Sigmoid colon (tissue), 6 donors: ENCODE measurements at regions not wholly inside any gene's neighbourhood (a gene's known extent, or its start where the extent isn't known, plus 50 kb on each side); places are given as distances from the start of the nearest gene placed in this dataset.
A peak's percentile ranks its signal among the peaks of the same experiment; 100 is the strongest.

ENCODE experiments used
- DNase-seq: peaks from one replicate; pipeline ENCODE4 v3.0.0-alpha.2; 2019
- H3K27ac ChIP-seq, 4 donors: fragments of 200-600 bp; sonication (generic); one replicate each; pipeline ENCODE4 v1.5.1; 2016 to 2019; ENCODE audit warnings: mild to moderate bottlenecking in 1 of 4
- H3K27me3 ChIP-seq, 3 donors: fragments of 200-600 bp; sonication (generic); one replicate each; pipeline ENCODE4 v1.5.1; 2019; ENCODE audit warnings: mild to moderate bottlenecking in 1 of 3
- H3K36me3 ChIP-seq, 4 donors: fragments of 200-600 bp; sonication (generic); one replicate each; pipeline ENCODE4 v1.5.1; 2016 to 2019
- H3K4me1 ChIP-seq, 4 donors: fragments of 200-600 bp; sonication (generic); one replicate each; pipeline ENCODE4 v1.5.1; 2017 to 2019
- H3K4me3 ChIP-seq, 4 donors: fragments of 200-600 bp; sonication (generic); one replicate each; pipeline ENCODE4 v1.5.1; 2017 to 2019; ENCODE audit warnings: mild to moderate bottlenecking in 2 of 4, moderate library complexity in 1 of 4
- H3K9me3 ChIP-seq, 4 donors: fragments of 200-600 bp in 3 of 4; sonication (generic) in 3 of 4; one replicate each; pipeline versions ENCODE4 v1.5.1 to v1.6.1; 2013 to 2019
- EP300 ChIP-seq, 4 donors: sonication (generic); formaldehyde crosslinking; IDR thresholded peaks; one replicate each; pipeline ENCODE4 v1.6.1; 2017; ENCODE audit warnings: antibody characterized with exemption in 4 of 4
- POLR2A ChIP-seq, 2 donors: fragments of 450-650 bp; IDR thresholded peaks; one replicate each; pipeline ENCODE4 v1.6.1; 2016; ENCODE audit warnings: antibody characterized with exemption in 2 of 2, mild to moderate bottlenecking in 2 of 2, moderate library complexity in 2 of 2
- POLR2AphosphoS5 ChIP-seq, 4 donors: sonication (generic); formaldehyde crosslinking; IDR thresholded peaks; one replicate each; pipeline ENCODE4 v1.6.1; 2017; ENCODE audit warnings: antibody characterized with exemption in 4 of 4
- WGBS, 2 donors: extraction: QIAGEN DNeasy Blood & Tissue Kit; methylation state at CpG; one replicate each; pipeline ENCODE4 v1.1.7; 2013; 5-methylcytosine and 5-hydroxymethylcytosine counted together
- intact Hi-C: fragments of 100-400 bp; cut with DNase I; formaldehyde crosslinking; loops from one replicate; pipeline ENCODE4 v1.15.1; 2023
- TF ChIP-seq, protein P1 (sequence below), 4 experiments: fragments of 450-650 bp in 3 of 4; fragments of 200-600 bp in 1 of 4; IDR thresholded peaks; one replicate each; pipeline ENCODE4 v1.5.1; 2016 to 2019; ENCODE audit warnings: antibody characterized with exemption in 4 of 4, mild to moderate bottlenecking in 3 of 4, moderate library complexity in 2 of 4
- donor health status: healthy with polysubstance abuse.
- donor health status: healthy.

DNA sequence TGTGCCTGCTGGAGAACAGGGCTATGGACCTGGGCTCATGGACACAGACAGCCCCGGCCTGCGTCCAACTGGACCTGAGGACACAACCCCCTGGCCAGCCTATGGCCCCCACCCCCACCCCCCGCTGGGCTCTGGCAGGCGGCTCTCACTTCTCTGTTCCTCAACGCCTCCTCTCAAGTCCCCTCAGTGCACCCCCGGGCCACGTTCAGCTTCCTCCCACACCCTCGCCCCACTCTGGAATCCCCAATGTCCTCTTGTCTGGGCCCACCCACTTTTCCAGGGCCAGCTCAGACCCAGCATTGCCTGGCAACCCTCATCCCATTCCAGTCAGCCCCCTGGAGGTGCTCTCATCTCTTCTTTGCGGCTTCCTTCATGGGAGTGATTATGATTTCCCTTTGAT, 130.2 kb upstream of the SPACA7 start:
- intact Hi-C loops: no loop called here
- Histone ChIP-seq H3K27ac (no peak overlapping the region), H3K4me1 (peaks cover 0 to 10% (median 0%) of the 10 kb centered on the region in 4 donors), H3K9me3 (no peaks in the 10 kb centered on the region), H3K27me3 (peaks cover 0 to 2% (median 0%) of the 10 kb centered on the region in 3 donors), H3K36me3 (no peaks in the 10 kb centered on the region), H3K4me3 (no peak overlapping the region)
- WGBS, 2 donors: 87% methylated on average over 9 of the region's 9 CpGs
- peak; percentile 50 for DNase-seq
- TF ChIP-seq, protein P1, sequence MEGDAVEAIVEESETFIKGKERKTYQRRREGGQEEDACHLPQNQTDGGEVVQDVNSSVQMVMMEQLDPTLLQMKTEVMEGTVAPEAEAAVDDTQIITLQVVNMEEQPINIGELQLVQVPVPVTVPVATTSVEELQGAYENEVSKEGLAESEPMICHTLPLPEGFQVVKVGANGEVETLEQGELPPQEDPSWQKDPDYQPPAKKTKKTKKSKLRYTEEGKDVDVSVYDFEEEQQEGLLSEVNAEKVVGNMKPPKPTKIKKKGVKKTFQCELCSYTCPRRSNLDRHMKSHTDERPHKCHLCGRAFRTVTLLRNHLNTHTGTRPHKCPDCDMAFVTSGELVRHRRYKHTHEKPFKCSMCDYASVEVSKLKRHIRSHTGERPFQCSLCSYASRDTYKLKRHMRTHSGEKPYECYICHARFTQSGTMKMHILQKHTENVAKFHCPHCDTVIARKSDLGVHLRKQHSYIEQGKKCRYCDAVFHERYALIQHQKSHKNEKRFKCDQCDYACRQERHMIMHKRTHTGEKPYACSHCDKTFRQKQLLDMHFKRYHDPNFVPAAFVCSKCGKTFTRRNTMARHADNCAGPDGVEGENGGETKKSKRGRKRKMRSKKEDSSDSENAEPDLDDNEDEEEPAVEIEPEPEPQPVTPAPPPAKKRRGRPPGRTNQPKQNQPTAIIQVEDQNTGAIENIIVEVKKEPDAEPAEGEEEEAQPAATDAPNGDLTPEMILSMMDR (IDR thresholded peaks at IDR 0.05): no peak

DNA sequence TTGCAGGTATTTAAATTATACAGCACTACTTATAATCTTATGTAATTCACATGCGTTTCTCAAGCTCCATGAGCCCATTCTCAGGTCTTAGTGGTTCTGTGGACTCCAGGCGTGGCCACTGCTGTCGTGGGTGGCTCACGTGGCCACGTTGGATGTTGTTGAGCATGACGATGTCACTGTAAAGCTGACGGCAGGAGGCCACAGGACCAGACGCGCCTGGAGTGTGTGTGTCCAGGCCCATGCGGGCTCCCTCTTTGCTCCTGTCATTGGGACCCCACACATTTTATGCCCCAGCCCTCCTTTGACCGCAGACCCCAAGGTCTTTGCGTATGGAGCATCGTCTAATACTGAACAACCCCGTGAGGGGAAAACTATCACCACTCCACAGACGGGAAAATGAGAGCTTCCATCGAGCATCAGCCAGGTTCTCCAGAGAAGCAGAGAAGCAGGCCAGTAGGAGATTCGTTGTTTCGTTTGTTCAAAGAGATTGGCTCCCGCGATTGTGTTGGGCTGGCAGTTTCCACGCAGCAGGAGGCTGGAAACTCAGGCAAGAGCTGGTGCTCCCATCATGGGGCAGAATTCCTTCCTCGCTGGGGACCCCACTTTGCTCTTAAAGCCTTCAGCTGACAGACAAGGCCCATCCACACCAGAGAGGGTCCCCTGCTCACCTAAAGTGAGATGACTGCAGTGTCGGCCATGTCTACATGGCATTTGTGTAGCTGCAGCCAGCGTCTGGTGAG, 129.3 kb upstream of the SPACA7 start:
- Histone ChIP-seq H3K9me3 (no peaks in the 10 kb centered on the region), H3K27ac (no peak overlapping the region), H3K36me3 (no peaks in the 10 kb centered on the region), H3K4me1 (peaks cover 0 to 10% (median 0%) of the 10 kb centered on the region in 4 donors), H3K4me3 (no peak overlapping the region), H3K27me3 (peaks cover 0 to 8% (median 0%) of the 10 kb centered on the region in 3 donors)
- TF ChIP-seq POLR2AphosphoS5 (IDR thresholded peaks at IDR 0.05) (no peak), POLR2A (IDR thresholded peaks at IDR 0.05) (no peak), EP300 (IDR thresholded peaks at IDR 0.05) (no peak)
- TF ChIP-seq, protein P1 (IDR thresholded peaks at IDR 0.05): no peak
- 93% methylated on average over 24 of the region's 24 CpGs for WGBS, 2 donors
- intact Hi-C loops: no loop called here
- peak; percentile 34 for DNase-seq

DNA sequence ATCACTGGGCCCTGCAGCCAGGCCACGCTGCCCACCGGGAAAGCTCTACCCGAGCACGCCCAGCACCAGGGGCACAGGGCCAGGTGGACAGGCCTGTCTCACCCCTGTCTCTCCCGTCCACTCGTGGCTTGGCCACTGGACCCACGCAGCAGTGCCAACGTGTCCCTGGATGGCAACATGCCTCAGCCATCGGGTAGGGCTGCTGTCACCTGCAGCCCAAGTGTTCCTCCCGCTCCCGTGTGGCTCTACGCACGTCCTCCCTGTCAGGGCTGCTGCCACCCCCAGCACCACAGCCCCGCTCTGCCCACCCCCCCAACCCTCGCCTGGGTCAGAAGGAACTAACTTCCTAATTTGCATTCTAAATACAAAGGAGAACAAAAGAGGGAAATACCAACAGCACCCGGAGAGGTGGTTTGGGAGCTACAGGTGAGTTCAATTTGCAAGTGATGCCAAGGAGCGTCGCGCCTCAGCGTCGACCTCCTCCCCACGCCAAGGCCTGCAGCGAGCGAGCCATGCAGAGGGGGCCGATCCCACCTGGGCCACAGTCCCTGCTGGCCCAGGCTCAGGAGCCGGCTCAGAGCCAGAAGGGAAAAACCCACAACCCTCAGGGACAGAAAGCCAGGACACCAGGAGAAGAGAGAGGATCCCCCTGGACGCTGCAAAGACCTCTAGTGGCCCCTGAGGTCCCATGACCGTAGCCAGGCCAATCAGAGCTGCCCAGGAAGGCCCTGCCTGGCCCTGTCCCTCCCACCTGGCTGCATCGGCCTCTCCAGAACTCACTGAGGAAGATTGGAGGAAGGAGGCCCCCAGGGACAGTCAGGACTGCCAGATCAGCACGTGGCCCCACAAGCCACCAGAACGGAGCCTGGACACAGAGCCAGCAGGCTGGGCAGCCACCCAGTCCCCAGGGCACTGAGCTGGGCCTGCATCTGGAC, 128.4 kb upstream of the SPACA7 start:
- intact Hi-C loops: no loop called here
- TF ChIP-seq EP300 (IDR thresholded peaks at IDR 0.05) (no peak), POLR2AphosphoS5 (IDR thresholded peaks at IDR 0.05) (no peak), POLR2A (IDR thresholded peaks at IDR 0.05) (no peak)
- TF ChIP-seq, protein P1 (IDR thresholded peaks at IDR 0.05): no peak
- 83 to 88% methylated on average over 31 of the region's 31 CpGs for WGBS, 2 donors

DNA sequence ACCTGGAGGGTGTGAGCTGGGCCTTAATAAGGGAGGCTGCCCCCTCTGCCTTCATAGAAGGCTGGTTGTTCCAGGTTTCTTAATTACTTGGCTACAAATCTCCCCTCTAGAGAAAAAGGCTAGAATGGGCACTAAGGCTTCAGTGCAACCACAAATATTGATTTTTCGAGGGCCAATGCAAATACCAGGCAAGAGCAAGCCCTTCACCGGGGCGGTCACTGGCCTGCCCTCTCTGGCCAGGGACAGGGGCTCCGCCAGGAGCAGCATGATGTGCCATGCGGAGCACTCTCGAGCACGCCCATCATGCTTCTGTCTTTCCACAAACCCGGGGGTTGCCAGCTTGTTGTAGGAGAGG, 127.8 kb upstream of the SPACA7 start:
- Histone ChIP-seq H3K4me3 (no peak overlapping the region), H3K4me1 (peaks cover 0 to 10% (median 0%) of the 10 kb centered on the region in 4 donors), H3K27me3 (peaks cover 0 to 8% (median 0%) of the 10 kb centered on the region in 3 donors), H3K9me3 (no peaks in the 10 kb centered on the region), H3K27ac (no peak overlapping the region), H3K36me3 (no peaks in the 10 kb centered on the region)
- intact Hi-C loops: no loop called here
- 75 to 82% methylated on average over 8 of the region's 8 CpGs for WGBS, 2 donors
- TF ChIP-seq EP300 (IDR thresholded peaks at IDR 0.05): no peak
- TF ChIP-seq POLR2A (IDR thresholded peaks at IDR 0.05): no peak
- TF ChIP-seq POLR2AphosphoS5 (IDR thresholded peaks at IDR 0.05): no peak
- TF ChIP-seq, protein P1 (IDR thresholded peaks at IDR 0.05): no peak
- DNase-seq: no peak

More for the DNA sequence above, 128.4 kb upstream of the SPACA7 start:
- no peak for DNase-seq
- no peaks in the 10 kb centered on the region for H3K36me3 ChIP-seq
- no peak overlapping the region for H3K27ac ChIP-seq
- H3K4me1 ChIP-seq: peaks cover 0 to 10% (median 0%) of the 10 kb centered on the region in 4 donors
- no peak overlapping the region for H3K4me3 ChIP-seq
- no peaks in the 10 kb centered on the region for H3K9me3 ChIP-seq
- H3K27me3 ChIP-seq: peaks cover 0 to 8% (median 0%) of the 10 kb centered on the region in 3 donors
